Fibroblast of lung (primary cell): ENCODE measurements at regions not wholly inside any gene's neighbourhood (a gene's known extent, or its start where the extent isn't known, plus 50 kb on each side); places are given as distances from the start of the nearest gene placed in this dataset.

Experiments used
- EZH2 ChIP-seq: IDR thresholded peaks from 2 replicates; pipeline ENCODE4 v1.5.1; 2012; ENCODE audit warnings: low read length, control low read depth, mild to moderate bottlenecking; ENCODE audit errors: missing control alignments
- TF ChIP-seq, protein P1 (sequence below), 2 donors: IDR thresholded peaks in 1 of 2; conservative IDR thresholded peaks in 1 of 2; 1 replicate in 1 of 2; 2 replicates in 1 of 2; pipeline ENCODE4 v1.5.1; 2011 to 2012; ENCODE audit warnings: low read length in 2 of 2, control low read depth in 1 of 2, inconsistent platforms in 1 of 2, low read depth in 1 of 2, mild to moderate bottlenecking in 1 of 2

GRCh38 chrX:35015621-35016020, 73.0 kb downstream of the FAM47B start:
- TF ChIP-seq, protein P1, sequence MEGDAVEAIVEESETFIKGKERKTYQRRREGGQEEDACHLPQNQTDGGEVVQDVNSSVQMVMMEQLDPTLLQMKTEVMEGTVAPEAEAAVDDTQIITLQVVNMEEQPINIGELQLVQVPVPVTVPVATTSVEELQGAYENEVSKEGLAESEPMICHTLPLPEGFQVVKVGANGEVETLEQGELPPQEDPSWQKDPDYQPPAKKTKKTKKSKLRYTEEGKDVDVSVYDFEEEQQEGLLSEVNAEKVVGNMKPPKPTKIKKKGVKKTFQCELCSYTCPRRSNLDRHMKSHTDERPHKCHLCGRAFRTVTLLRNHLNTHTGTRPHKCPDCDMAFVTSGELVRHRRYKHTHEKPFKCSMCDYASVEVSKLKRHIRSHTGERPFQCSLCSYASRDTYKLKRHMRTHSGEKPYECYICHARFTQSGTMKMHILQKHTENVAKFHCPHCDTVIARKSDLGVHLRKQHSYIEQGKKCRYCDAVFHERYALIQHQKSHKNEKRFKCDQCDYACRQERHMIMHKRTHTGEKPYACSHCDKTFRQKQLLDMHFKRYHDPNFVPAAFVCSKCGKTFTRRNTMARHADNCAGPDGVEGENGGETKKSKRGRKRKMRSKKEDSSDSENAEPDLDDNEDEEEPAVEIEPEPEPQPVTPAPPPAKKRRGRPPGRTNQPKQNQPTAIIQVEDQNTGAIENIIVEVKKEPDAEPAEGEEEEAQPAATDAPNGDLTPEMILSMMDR (conservative IDR thresholded peaks at IDR 0.05 in 1 of 2, IDR thresholded peaks at IDR 0.05 in 1 of 2; ENCODE audit: low read depth in 1 of 2, low read length in 2 of 2) = no peak
- no peak for TF ChIP-seq EZH2
